ENCODE measurements at regions not wholly inside any gene's neighbourhood (a gene's known extent, or its start where the extent isn't known, plus 50 kb on each side); places are given as distances from the start of the nearest gene placed in this dataset.

DNA sequence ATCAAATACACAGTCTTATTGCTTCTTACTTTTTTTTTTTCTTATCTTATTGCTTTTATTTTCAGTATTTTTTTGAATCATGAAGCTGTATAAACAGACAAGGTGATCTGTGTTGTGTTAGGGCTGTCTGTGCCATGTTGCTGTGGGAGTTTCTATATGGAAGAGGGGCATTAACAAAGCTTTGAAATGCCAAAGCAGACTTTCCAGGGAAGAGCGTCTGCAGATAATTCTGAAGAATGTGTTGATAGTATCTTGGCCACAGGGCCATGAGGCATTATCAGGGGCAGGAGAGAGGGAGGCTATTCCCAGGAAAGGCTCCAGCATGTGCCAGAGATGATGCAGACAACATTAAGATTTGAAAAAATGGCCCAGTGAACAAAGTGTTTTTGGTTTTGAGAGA lies 354.5 kb downstream of the UTRN start:
- no peak overlapping the region for H3K4me3 ChIP-seq (ENCODE audit: low read depth, low read length)

DNA sequence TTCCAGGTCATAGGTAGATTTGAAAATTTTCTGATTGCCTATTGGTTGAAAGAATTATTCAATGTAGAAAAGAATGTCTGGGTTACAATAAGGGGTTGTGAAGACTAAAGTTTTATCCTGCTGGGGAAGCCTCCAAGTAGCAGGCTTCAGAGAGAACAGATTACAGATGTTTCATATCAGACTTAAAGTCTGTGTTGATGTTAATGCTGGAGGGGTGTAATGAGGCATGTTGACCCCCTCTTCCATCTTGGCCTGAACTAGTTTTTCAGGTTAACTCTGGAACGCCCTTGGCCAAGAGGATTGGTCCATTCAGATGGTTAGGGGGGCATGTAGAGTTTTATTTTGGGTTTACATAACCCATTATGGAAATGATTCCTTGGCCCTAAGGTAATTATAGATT lies 356.2 kb downstream of the UTRN start:
- Histone ChIP-seq H3K4me1 (no peaks in the 10 kb centered on the region; the same call in 1 of the 2 replicates), H3K9me3 (no peaks in the 10 kb centered on the region), H3K27me3 (no peaks in the 10 kb centered on the region), H3K4me3 (ENCODE audit: low read depth, low read length) (no peak overlapping the region), H3K36me3 (no peaks in the 10 kb centered on the region)
- TF ChIP-seq CTCF (IDR thresholded peaks at IDR 0.05; ENCODE audit: low read depth, low read length), result no peak
- no peak for DNase-seq

More for the DNA sequence above, 354.5 kb downstream of the UTRN start:
- no peaks in the 10 kb centered on the region for H3K36me3 ChIP-seq
- H3K9me3 ChIP-seq, result no peaks in the 10 kb centered on the region
- TF ChIP-seq CTCF (IDR thresholded peaks at IDR 0.05; ENCODE audit: low read depth, low read length), result no peak
- no peaks in the 10 kb centered on the region for H3K27me3 ChIP-seq
- peak; percentile 38 for DNase-seq
- no peaks in the 10 kb centered on the region; the same call in 1 of the 2 replicates for H3K4me1 ChIP-seq

GRCh38 chr6:144644776-144645175 lies 359.6 kb downstream of the UTRN start:
- Histone ChIP-seq H3K4me3 (ENCODE audit: low read depth, low read length) (no peak overlapping the region), H3K27me3 (no peaks in the 10 kb centered on the region), H3K9me3 (no peaks in the 10 kb centered on the region), H3K36me3 (no peaks in the 10 kb centered on the region; the same call in 1 of the 2 replicates), H3K4me1 (peaks cover 17% of the 10 kb centered on the region)
- DNase-seq, result no peak
- no peak for TF ChIP-seq CTCF (IDR thresholded peaks at IDR 0.05; ENCODE audit: low read depth, low read length)

GRCh38 chr6:144646093-144647056 lies 361.2 kb downstream of the UTRN start:
- peaks cover 17% of the 10 kb centered on the region for H3K4me1 ChIP-seq
- H3K4me3 ChIP-seq (ENCODE audit: low read depth, low read length), result no peak overlapping the region
- H3K9me3 ChIP-seq, result no peaks in the 10 kb centered on the region
- no peak for TF ChIP-seq CTCF (IDR thresholded peaks at IDR 0.05; ENCODE audit: low read depth, low read length)
- no peak for DNase-seq
- no peaks in the 10 kb centered on the region for H3K27me3 ChIP-seq
- no peaks in the 10 kb centered on the region; the same call in 1 of the 2 replicates for H3K36me3 ChIP-seq

DNA sequence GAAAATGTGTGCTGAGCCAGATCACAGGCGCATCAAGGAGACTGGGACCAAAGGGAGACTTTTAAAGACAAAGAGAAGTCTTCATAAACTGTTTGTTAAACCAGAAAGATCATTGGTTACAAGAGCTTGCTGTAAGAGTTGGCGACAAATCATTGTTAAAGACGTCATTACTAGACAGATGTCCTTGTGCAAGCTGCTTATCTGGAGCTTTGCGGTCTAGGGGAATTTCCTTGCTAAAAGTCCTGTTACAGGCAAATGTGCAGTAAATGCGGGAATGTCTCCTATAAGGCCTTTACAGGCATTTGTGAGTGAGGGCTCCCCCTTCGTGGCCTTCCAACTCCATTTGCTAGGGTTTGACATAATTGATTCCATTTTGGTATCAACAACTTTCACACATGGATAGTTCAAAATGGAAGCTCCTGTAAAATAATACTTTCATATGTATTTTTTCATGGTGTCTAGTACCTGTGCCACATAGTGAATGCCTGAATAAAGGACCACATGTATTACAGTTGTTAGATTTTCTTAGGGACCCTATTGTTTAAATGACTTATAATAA lies 362.4 kb downstream of the UTRN start:
- no peaks in the 10 kb centered on the region; the same call in 1 of the 2 replicates for H3K36me3 ChIP-seq
- DNase-seq, result no peak

More for the DNA sequence above, 362.4 kb downstream of the UTRN start:
- Histone ChIP-seq H3K9me3 (no peaks in the 10 kb centered on the region), H3K4me3 (ENCODE audit: low read depth, low read length) (no peak overlapping the region), H3K27me3 (no peaks in the 10 kb centered on the region), H3K4me1 (peaks cover 17% of the 10 kb centered on the region)
- no peak for TF ChIP-seq CTCF (IDR thresholded peaks at IDR 0.05; ENCODE audit: low read depth, low read length)
